ENCODE measurements at regions not wholly inside any gene's neighbourhood (a gene's known extent, or its start where the extent isn't known, plus 50 kb on each side); places are given as distances from the start of the nearest gene placed in this dataset.

GRCh38 chr13:74574964-74575728 is 440.9 kb upstream of the KLF12 start:
- no peak for DNase-seq (ENCODE audit: low read depth)
- peak overlapping the region; percentile 51 for H3K4me3 ChIP-seq (ENCODE audit: control insufficient read depth, low read depth, low read length)
- no peak for TF ChIP-seq CTCF (conservative IDR thresholded peaks at IDR 0.05; ENCODE audit: control insufficient read depth, insufficient read depth, low read depth, low read length)

- DNase-seq (ENCODE audit: low read depth): no peak
- peak; percentile 32 for TF ChIP-seq CTCF (conservative IDR thresholded peaks at IDR 0.05; ENCODE audit: control insufficient read depth, insufficient read depth, low read depth, low read length)
- no peak overlapping the region for H3K4me3 ChIP-seq (ENCODE audit: control insufficient read depth, low read depth, low read length)
Measured at GRCh38 chr13:74573654-74574053, 439.4 kb upstream of the KLF12 start.

- H3K4me3 ChIP-seq (ENCODE audit: control insufficient read depth, low read depth, low read length): no peak overlapping the region
- no peak for DNase-seq (ENCODE audit: low read depth)
- TF ChIP-seq CTCF (conservative IDR thresholded peaks at IDR 0.05; ENCODE audit: control insufficient read depth, insufficient read depth, low read depth, low read length): no peak
Measured at GRCh38 chr13:74571811-74572210, 437.6 kb upstream of the KLF12 start.

GRCh38 chr13:74570834-74571233 is 436.6 kb upstream of the KLF12 start:
- TF ChIP-seq CTCF (conservative IDR thresholded peaks at IDR 0.05; ENCODE audit: control insufficient read depth, insufficient read depth, low read depth, low read length): no peak
- peak; percentile 47 for DNase-seq (ENCODE audit: low read depth)
- no peak overlapping the region for H3K4me3 ChIP-seq (ENCODE audit: control insufficient read depth, low read depth, low read length)

GRCh38 chr13:74570046-74570445 is 435.8 kb upstream of the KLF12 start:
- no peak for TF ChIP-seq CTCF (conservative IDR thresholded peaks at IDR 0.05; ENCODE audit: control insufficient read depth, insufficient read depth, low read depth, low read length)
- H3K4me3 ChIP-seq (ENCODE audit: control insufficient read depth, low read depth, low read length): no peak overlapping the region
- no peak for DNase-seq (ENCODE audit: low read depth)

- no peak for TF ChIP-seq CTCF (conservative IDR thresholded peaks at IDR 0.05; ENCODE audit: control insufficient read depth, insufficient read depth, low read depth, low read length)
- H3K4me3 ChIP-seq (ENCODE audit: control insufficient read depth, low read depth, low read length): no peak overlapping the region
- no peak for DNase-seq (ENCODE audit: low read depth)
Measured at GRCh38 chr13:74569251-74569650, 435.0 kb upstream of the KLF12 start.
